ENCODE measurements at regions not wholly inside any gene's neighbourhood (a gene's known extent, or its start where the extent isn't known, plus 50 kb on each side); places are given as distances from the start of the nearest gene placed in this dataset.

DNA sequence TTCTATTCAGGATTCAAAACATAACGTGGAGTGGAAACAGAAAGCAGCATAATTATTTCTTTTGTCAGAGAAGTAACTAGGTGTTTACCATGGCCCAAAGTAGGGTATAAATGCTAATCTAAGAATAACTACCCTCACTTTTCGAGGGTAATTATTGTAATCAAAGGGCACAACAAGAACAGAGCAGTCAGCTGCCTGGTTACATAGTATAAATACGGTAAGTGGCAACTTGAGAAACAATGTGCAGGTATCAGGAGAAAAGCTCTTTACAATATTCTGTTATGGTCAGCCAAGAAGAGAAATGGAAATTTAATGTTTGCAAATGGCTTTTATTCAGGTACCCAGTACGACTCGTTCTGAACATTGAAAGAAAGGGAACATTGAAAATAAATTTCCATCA lies 242.0 kb upstream of the NPY start:
- TF ChIP-seq FOS (IDR thresholded peaks at IDR 0.05; ENCODE audit: low read depth, low read length) = no peak
- TF ChIP-seq MAZ (IDR thresholded peaks at IDR 0.05; ENCODE audit: borderline replicate concordance, low read depth, low read length) = no peak
- Histone ChIP-seq H2BK20ac (ENCODE audit: low read depth, low read length) (no peak overlapping the region), H2AFZ (replicated peaks; ENCODE audit: low read length, poor library complexity) (no peak overlapping the region), H2BK15ac (ENCODE audit: low read depth, low read length) (no peak overlapping the region), H3K4me3 (ENCODE audit: insufficient read depth, low read depth, low read length) (no peak overlapping the region), H2BK5ac (ENCODE audit: low read depth, low read length, poor library complexity, severe bottlenecking) (no peak overlapping the region), H4K8ac (ENCODE audit: low read depth in 2 of 2, low read length in 2 of 2) (no peak overlapping the region), H4K20me1 (ENCODE audit: insufficient read depth, low read length) (no peaks in the 10 kb centered on the region), H3K4me1 (ENCODE audit: control insufficient read depth, insufficient read depth, low read length) (no peaks in the 10 kb centered on the region), H3K14ac (replicated peaks; ENCODE audit: low read depth, low read length) (no peak overlapping the region), H4K91ac (ENCODE audit: insufficient read depth, low read depth, low read length) (no peak overlapping the region), H2AK9ac (replicated peaks; ENCODE audit: low read depth, low read length, poor library complexity) (no peak overlapping the region), H2AK5ac (ENCODE audit: low read depth, low read length) (no peak overlapping the region), H3K56ac (ENCODE audit: extremely low read depth, insufficient read depth, low read length) (no peak overlapping the region), H3K36me3 (ENCODE audit: control insufficient read depth, insufficient read depth, low read length) (no peaks in the 10 kb centered on the region), H3K4me2 (ENCODE audit: low read depth, low read length) (no peak overlapping the region), H3K9me1 (ENCODE audit: insufficient read depth, low read length) (no peaks in the 10 kb centered on the region), H3K9ac (ENCODE audit: low read depth, low read length) (no peak overlapping the region), H3K27ac (ENCODE audit: insufficient read depth, low read length) (no peak overlapping the region), H3K23ac (ENCODE audit: low read depth, low read length) (no peak overlapping the region), H3K18ac (ENCODE audit: low read depth, low read length) (no peak overlapping the region), H2BK120ac (ENCODE audit: low read depth, low read length) (no peak overlapping the region), H3K9me3 (ENCODE audit: control insufficient read depth, insufficient read depth, low read length) (no peaks in the 10 kb centered on the region), H3K4ac (ENCODE audit: low read depth, low read length) (no peak overlapping the region), H4K5ac (ENCODE audit: low read depth, low read length) (no peak overlapping the region), H3K79me1 (ENCODE audit: low read depth in 1 of 2, low read length in 2 of 2) (no peaks in the 10 kb centered on the region), H3K27me3 (ENCODE audit: control insufficient read depth, insufficient read depth, low read length) (no peaks in the 10 kb centered on the region)
- ATAC-seq (ENCODE audit: low read depth) (no peak), DNase-seq (no peak)
- dilution Hi-C loops (cut with HindIII; ENCODE audit: low sequenced_read_pairs, unreplicated experiment) (no loop called here), in situ Hi-C loops (cut with MboI; ENCODE audit: low sequenced_read_pairs) (no loop called here), intact Hi-C loops (cut with micrococcal nuclease) (no loop called here)
- POLR2A ChIA-PET (ENCODE audit: unreplicated experiment) = no interaction called here
- no CpG with 5 or more reads among the region's 5 CpGs for WGBS, 2 experiments (ENCODE audit: extremely low coverage in 2 of 2, insufficient read length in 1 of 2)
- no TSS peak for BruUV-seq (replicated peaks)
- CTCF ChIA-PET = no interaction called here

Measured in IMR-90 (cell line).